ENCODE measurements at regions not wholly inside any gene's neighbourhood (a gene's known extent, or its start where the extent isn't known, plus 50 kb on each side); places are given as distances from the start of the nearest gene placed in this dataset.

DNA sequence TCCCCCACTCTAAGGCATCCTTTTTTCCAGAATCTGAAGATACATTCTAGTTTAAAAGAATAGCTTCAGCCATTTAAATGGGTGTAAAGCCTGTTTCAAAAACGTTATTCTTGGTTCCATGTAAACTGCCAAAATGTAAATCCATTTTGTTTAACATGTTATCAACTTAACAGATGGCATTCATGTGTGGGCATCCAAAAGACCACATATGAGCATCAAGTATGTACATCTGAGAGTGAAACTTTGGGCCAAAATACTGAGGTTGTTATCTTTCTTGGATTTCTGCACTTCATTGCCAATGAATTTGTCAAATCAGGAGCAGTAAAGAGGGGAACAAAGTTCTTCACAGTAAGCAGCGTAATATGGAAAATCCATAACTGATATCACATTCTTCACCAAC, 395.4 kb downstream of the ZNF804A start:
- Histone ChIP-seq H3K4ac (ENCODE audit: low read depth, low read length) (no peak overlapping the region), H4K20me1 (ENCODE audit: control insufficient read depth, insufficient read depth, insufficient read length) (no peaks in the 10 kb centered on the region), H3K4me2 (ENCODE audit: insufficient read depth, insufficient read length, low read length) (no peak overlapping the region), H3K4me1 (ENCODE audit: insufficient read depth, low read length) (no peaks in the 10 kb centered on the region), H4K5ac (ENCODE audit: insufficient read length, low read depth, low read length) (no peak overlapping the region), H2AK5ac (ENCODE audit: insufficient read length, low read length) (no peak overlapping the region), H3K14ac (ENCODE audit: insufficient read depth, low read length) (no peak overlapping the region), H3K79me1 (ENCODE audit: insufficient read depth, low read depth, low read length, poor library complexity, severe bottlenecking) (no peaks in the 10 kb centered on the region), H3T11ph (ENCODE audit: low read length) (no peak overlapping the region), H4K91ac (ENCODE audit: insufficient read length, low read depth, low read length) (no peak overlapping the region), H3K18ac (ENCODE audit: insufficient read length, low read depth, low read length) (no peak overlapping the region), H3K23ac (ENCODE audit: insufficient read length, low read depth, low read length) (no peak overlapping the region), H4K8ac (replicated peaks; ENCODE audit: insufficient read length, low read depth, low read length) (no peak overlapping the region), H2BK5ac (ENCODE audit: insufficient read length, low read length) (no peak overlapping the region), H2BK15ac (ENCODE audit: low read depth, low read length) (no peak overlapping the region), H3K23me2 (ENCODE audit: insufficient read length, low read depth, low read length, poor library complexity, severe bottlenecking) (no peaks in the 10 kb centered on the region), H2BK12ac (ENCODE audit: insufficient read length, low read depth, low read length) (no peak overlapping the region), H3K9ac (ENCODE audit: extremely low read depth, insufficient read length, low read length) (no peak overlapping the region), H3K56ac (ENCODE audit: insufficient read length, low read depth, low read length) (no peak overlapping the region), H2BK120ac (ENCODE audit: low read depth, low read length, poor library complexity, severe bottlenecking) (no peak overlapping the region), H3K79me2 (ENCODE audit: insufficient read depth, low read length) (no peaks in the 10 kb centered on the region), H3K27ac (ENCODE audit: insufficient read length, low read depth, low read length) (no peak overlapping the region), H2BK20ac (ENCODE audit: low read depth, low read length, poor library complexity, severe bottlenecking) (no peak overlapping the region), H2AFZ (ENCODE audit: low read length) (no peak overlapping the region), H3K9me3 (ENCODE audit: control insufficient read depth, low read depth, low read length) (no peaks in the 10 kb centered on the region), H3K27me3 (ENCODE audit: insufficient read depth, low read length) (no peaks in the 10 kb centered on the region)
- H3K4me3 Mint-ChIP-seq, result no peak overlapping the region
- DNase-seq, result no peak
- no CpG with 5 or more reads among the region's 2 CpGs for WGBS (ENCODE audit: extremely low coverage, insufficient read length, low lambda C conversion rate)
- no peaks in the 10 kb centered on the region for H3K4me1 Mint-ChIP-seq
- H3K9me3 Mint-ChIP-seq, result peaks cover 3 to 11% of the 10 kb centered on the region in 2 experiments; a peak in 3 of 5 replicates
- H3K27ac Mint-ChIP-seq, result no peak overlapping the region
- no peaks in the 10 kb centered on the region for H3K36me3 Mint-ChIP-seq (ENCODE audit: insufficient read depth in 1 of 3, low read depth in 3 of 3)
- no peaks in the 10 kb centered on the region for H3K27me3 Mint-ChIP-seq (ENCODE audit: low read depth)
- TF ChIP-seq, protein P1, sequence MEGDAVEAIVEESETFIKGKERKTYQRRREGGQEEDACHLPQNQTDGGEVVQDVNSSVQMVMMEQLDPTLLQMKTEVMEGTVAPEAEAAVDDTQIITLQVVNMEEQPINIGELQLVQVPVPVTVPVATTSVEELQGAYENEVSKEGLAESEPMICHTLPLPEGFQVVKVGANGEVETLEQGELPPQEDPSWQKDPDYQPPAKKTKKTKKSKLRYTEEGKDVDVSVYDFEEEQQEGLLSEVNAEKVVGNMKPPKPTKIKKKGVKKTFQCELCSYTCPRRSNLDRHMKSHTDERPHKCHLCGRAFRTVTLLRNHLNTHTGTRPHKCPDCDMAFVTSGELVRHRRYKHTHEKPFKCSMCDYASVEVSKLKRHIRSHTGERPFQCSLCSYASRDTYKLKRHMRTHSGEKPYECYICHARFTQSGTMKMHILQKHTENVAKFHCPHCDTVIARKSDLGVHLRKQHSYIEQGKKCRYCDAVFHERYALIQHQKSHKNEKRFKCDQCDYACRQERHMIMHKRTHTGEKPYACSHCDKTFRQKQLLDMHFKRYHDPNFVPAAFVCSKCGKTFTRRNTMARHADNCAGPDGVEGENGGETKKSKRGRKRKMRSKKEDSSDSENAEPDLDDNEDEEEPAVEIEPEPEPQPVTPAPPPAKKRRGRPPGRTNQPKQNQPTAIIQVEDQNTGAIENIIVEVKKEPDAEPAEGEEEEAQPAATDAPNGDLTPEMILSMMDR (conservative IDR thresholded peaks at IDR 0.05), result no peak

Measured in H9 (cell line).